Smooth muscle cell (in vitro differentiated cells): ENCODE measurements at regions not wholly inside any gene's neighbourhood (a gene's known extent, or its start where the extent isn't known, plus 50 kb on each side); places are given as distances from the start of the nearest gene placed in this dataset.

Experiments
- DNase-seq: peaks from one replicate; lab custom pipeline; 2025; ENCODE audit not compliant: unreplicated experiment; lab: John Stamatoyannopoulos, UW
- H2AFZ ChIP-seq: fragments of 200-600 bp; sonication (generic); 2 replicates; pipeline ENCODE4 v1.6.0; 2016; ENCODE audit warnings: antibody characterized with exemption, low read depth, mild to moderate bottlenecking
- H3F3A ChIP-seq: fragments of 200-600 bp; sonication (generic); 2 replicates; pipeline ENCODE4 v1.6.0; 2017; ENCODE audit warnings: antibody characterized with exemption, low read depth
- H3K27ac ChIP-seq: fragments of 200-600 bp; sonication (generic); 2 replicates; pipeline ENCODE4 v1.5.1; 2016; ENCODE audit warnings: low read depth, mild to moderate bottlenecking
- H3K27me3 ChIP-seq: fragments of 200-600 bp; sonication (generic); 2 replicates; pipeline ENCODE4 v1.6.1; 2016; ENCODE audit warnings: low read depth, mild to moderate bottlenecking
- H3K36me3 ChIP-seq: fragments of 200-600 bp; sonication (generic); 2 replicates; pipeline ENCODE4 v1.5.1; 2016; ENCODE audit warnings: low read depth
- H3K4me1 ChIP-seq: fragments of 200-600 bp; sonication (generic); 2 replicates; pipeline ENCODE4 v1.5.1; 2016; ENCODE audit warnings: low read depth
- H3K4me2 ChIP-seq: fragments of 200-600 bp; sonication (generic); 2 replicates; pipeline ENCODE4 v1.6.0; 2016; ENCODE audit warnings: mild to moderate bottlenecking
- H3K4me3 ChIP-seq: fragments of 200-600 bp; sonication (generic); 2 replicates; pipeline ENCODE4 v1.5.1; 2016; ENCODE audit warnings: mild to moderate bottlenecking
- H3K79me2 ChIP-seq: fragments of 200-600 bp; sonication (generic); 2 replicates; pipeline ENCODE4 v1.6.0; 2016; ENCODE audit warnings: low read depth, mild to moderate bottlenecking
- H3K9ac ChIP-seq: fragments of 200-600 bp; sonication (generic); 2 replicates; pipeline ENCODE4 v1.6.0; 2016; ENCODE audit warnings: low read depth
- H3K9me3 ChIP-seq: fragments of 200-600 bp; sonication (generic); replicated peaks from 2 replicates; pipeline ENCODE4 v1.5.1; 2016; ENCODE audit warnings: low read depth
- H4K20me1 ChIP-seq: fragments of 200-600 bp; sonication (generic); 2 replicates; pipeline ENCODE4 v1.6.0; 2016; ENCODE audit warnings: low read depth
- WGBS: methylation state at CpG from one replicate; pipeline ENCODE4 v1.1.7; 2016; ENCODE audit warnings: low lambda C conversion rate; 5-methylcytosine and 5-hydroxymethylcytosine counted together
- TF ChIP-seq, protein P1 (sequence below): fragments of 200-600 bp; sonication (generic); IDR thresholded peaks from 2 replicates; pipeline ENCODE4 v1.5.1; 2017; ENCODE audit warnings: borderline replicate concordance, mild to moderate bottlenecking, antibody characterized with exemption; ENCODE audit not compliant: insufficient read depth, poor library complexity, severe bottlenecking

DNA sequence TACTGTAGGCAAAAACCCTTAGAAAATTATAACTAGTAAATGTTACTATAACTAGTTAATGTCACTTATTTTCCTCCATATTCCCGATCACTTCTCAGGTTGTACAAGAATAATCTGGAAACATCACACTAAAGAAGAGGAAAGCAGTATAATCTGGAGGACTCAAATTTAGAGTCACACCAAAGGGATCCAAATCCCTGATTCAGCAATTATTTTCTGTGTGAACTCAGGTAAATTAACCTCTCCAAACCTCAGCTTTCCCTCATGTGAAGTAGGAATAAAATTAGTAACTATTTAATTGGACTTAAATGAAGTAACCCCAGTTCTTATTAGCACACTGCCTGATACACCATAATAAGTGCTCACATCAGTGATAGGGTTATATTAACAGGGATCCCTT, 170.1 kb upstream of the NECTIN3 start:
- no peaks in the 10 kb centered on the region for H3K27me3 ChIP-seq
- 100% methylated on average over 1 of the region's 1 CpG for WGBS
- H4K20me1 ChIP-seq = peaks cover 100% of the 10 kb centered on the region
- TF ChIP-seq, protein P1, sequence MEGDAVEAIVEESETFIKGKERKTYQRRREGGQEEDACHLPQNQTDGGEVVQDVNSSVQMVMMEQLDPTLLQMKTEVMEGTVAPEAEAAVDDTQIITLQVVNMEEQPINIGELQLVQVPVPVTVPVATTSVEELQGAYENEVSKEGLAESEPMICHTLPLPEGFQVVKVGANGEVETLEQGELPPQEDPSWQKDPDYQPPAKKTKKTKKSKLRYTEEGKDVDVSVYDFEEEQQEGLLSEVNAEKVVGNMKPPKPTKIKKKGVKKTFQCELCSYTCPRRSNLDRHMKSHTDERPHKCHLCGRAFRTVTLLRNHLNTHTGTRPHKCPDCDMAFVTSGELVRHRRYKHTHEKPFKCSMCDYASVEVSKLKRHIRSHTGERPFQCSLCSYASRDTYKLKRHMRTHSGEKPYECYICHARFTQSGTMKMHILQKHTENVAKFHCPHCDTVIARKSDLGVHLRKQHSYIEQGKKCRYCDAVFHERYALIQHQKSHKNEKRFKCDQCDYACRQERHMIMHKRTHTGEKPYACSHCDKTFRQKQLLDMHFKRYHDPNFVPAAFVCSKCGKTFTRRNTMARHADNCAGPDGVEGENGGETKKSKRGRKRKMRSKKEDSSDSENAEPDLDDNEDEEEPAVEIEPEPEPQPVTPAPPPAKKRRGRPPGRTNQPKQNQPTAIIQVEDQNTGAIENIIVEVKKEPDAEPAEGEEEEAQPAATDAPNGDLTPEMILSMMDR = no peak
- H3K27ac ChIP-seq = peak overlapping the region; percentile 51
- no peak overlapping the region for H3K4me3 ChIP-seq
- peaks cover 98% of the 10 kb centered on the region for H3K79me2 ChIP-seq
- H3F3A ChIP-seq = peaks cover 48% of the 10 kb centered on the region
- H3K4me1 ChIP-seq = peaks cover 17% of the 10 kb centered on the region
- peak overlapping the region; percentile 34 for H3K4me2 ChIP-seq
- no peak overlapping the region for H2AFZ ChIP-seq
- DNase-seq = no peak
- H3K9me3 ChIP-seq = no peaks in the 10 kb centered on the region
- no peaks in the 10 kb centered on the region for H3K36me3 ChIP-seq
- H3K9ac ChIP-seq = no peak overlapping the region

DNA sequence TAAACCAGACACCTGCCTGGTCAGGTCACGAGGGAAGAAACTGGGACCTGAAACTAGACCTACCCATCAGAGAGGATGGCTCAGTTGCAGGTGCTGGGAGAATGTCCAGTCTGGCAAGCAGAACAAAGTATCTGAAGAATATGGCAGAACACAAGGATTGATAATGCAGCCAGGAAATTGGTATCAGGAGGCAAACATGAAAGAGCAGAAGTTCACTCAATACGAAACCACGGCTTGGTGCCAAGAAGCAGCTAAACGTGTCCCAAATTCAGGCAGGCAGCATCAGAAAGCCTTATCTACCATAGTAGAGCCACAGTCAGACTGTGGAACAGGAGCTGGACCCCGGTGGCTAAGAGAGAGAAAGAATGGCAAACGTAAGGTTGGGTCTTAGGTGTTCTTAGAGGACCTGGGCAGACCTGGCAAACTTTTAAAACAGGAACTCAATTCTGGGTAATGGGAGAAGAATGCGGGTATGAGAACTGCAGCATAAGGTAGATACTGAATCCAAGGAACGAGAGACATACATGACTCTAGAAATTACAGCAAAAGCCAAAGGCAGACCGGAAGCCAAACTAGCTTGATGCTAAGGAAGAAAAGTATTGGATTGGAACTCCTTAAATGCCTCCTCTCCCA, 169.0 kb upstream of the NECTIN3 start:
- Histone ChIP-seq H3K79me2 (peaks cover 94% of the 10 kb centered on the region), H3K9ac (no peak overlapping the region), H4K20me1 (peaks cover 100% of the 10 kb centered on the region), H2AFZ (no peak overlapping the region), H3F3A (peaks cover 51% of the 10 kb centered on the region), H3K4me3 (no peak overlapping the region), H3K4me2 (peak overlapping the region; percentile 42), H3K27me3 (no peaks in the 10 kb centered on the region), H3K9me3 (no peaks in the 10 kb centered on the region), H3K4me1 (peaks cover 17% of the 10 kb centered on the region), H3K36me3 (no peaks in the 10 kb centered on the region), H3K27ac (peak overlapping the region; percentile 51)
- no peak for DNase-seq
- 91% methylated on average over 9 of the region's 9 CpGs for WGBS
- TF ChIP-seq, protein P1 = no peak

DNA sequence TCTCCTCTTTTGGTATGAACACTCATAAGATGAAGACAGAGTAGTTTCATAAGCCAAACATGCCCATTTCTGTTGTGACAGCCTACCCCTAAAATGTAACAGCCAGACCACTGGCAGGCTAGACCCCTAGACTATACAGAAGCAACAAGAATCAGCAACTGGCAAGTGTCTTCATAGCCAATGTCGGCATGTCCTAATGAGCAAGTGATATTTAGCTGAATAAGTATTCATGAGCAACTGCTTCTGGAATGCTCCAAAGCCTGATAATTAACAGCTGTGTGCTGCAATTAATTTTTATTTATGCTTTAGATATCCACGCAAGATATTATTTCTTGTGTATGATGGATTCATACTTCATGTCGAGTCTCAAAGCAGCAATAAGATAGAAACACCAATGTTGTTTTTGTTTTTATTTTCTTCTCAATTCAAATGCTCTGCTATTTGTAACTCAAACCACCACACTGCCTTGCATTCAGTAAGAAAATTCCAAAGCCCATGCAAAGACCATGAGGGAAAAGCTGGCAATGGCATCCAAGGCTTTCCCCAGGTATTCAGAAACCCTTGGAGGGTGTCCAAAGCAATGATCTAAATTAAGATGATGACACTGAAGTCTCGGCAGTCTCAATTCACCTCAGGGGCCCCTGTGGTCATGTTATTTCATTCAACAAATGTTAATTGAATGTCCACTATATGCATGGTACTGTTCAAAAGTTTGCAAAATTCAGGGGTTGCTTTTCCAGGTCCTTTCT, 167.7 kb upstream of the NECTIN3 start:
- TF ChIP-seq, protein P1 = no peak
- no peak overlapping the region for H3K9ac ChIP-seq
- H3K9me3 ChIP-seq = no peaks in the 10 kb centered on the region
- peaks cover 94% of the 10 kb centered on the region for H3K79me2 ChIP-seq
- 65% methylated on average over 4 of the region's 4 CpGs for WGBS
- peaks cover 100% of the 10 kb centered on the region for H4K20me1 ChIP-seq
- no peaks in the 10 kb centered on the region for H3K36me3 ChIP-seq
- no peak overlapping the region for H2AFZ ChIP-seq
- no peak overlapping the region for H3K4me3 ChIP-seq
- no peak for DNase-seq
- H3K27ac ChIP-seq = peak overlapping the region; percentile 51
- H3F3A ChIP-seq = peaks cover 64% of the 10 kb centered on the region
- peaks cover 17% of the 10 kb centered on the region for H3K4me1 ChIP-seq
- H3K27me3 ChIP-seq = no peaks in the 10 kb centered on the region
- no peak overlapping the region for H3K4me2 ChIP-seq

DNA sequence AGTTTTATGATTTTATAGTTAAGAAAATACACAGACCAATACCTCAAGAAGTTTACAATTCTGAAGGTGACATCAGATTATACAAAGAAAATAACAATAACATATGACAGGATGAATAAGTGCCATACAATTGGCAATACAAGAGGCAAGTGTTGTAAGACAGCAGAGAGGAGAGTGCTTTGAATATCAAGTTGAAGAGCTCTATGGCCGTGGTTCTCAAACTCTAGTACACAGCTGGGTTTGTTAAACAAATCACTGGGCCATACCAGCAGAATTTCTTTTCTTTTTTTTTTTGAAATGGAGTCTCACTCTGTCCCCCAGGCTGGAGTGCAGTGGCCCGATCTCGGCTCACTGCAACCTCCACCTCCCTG, 167.1 kb upstream of the NECTIN3 start:
- Histone ChIP-seq H3K79me2 (peaks cover 94% of the 10 kb centered on the region), H3K4me2 (no peak overlapping the region), H3K4me1 (peaks cover 17% of the 10 kb centered on the region), H2AFZ (no peak overlapping the region), H3K9ac (no peak overlapping the region), H3K9me3 (no peaks in the 10 kb centered on the region), H3K4me3 (no peak overlapping the region), H3F3A (peaks cover 68% of the 10 kb centered on the region), H4K20me1 (peaks cover 100% of the 10 kb centered on the region), H3K27ac (peak overlapping the region; percentile 51), H3K27me3 (no peaks in the 10 kb centered on the region), H3K36me3 (no peaks in the 10 kb centered on the region)
- TF ChIP-seq, protein P1 = no peak
- 89% methylated on average over 3 of the region's 3 CpGs for WGBS
- DNase-seq = no peak
